ENCODE measurements at regions not wholly inside any gene's neighbourhood (a gene's known extent, or its start where the extent isn't known, plus 50 kb on each side); places are given as distances from the start of the nearest gene placed in this dataset.
A peak's percentile ranks its signal among the peaks of the same experiment; 100 is the strongest.

DNA sequence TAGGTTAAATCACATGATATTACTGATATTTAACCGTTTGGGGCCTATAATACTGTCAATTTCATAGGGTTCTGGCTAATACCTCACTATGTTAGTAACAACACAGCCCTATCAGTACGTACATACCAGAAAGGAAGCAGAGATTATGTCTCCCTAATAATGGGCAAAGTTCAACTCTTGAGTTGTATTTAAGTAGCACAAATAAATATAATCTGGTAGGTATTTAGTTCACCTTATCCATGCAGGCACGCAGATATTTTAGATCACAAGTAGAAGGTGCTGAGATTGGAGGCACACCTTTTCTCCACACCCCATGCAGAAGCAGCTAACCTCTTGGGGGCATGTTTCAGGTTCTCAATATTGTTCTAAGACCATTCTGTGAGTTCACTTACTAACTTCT is 118.9 kb downstream of the IRS1 start:
- no peak for DNase-seq (ENCODE audit: low spot score)

- DNase-seq (ENCODE audit: low spot score), result no peak
Observed at GRCh38 chr2:226679389-226680065, 120.1 kb downstream of the IRS1 start.

DNA sequence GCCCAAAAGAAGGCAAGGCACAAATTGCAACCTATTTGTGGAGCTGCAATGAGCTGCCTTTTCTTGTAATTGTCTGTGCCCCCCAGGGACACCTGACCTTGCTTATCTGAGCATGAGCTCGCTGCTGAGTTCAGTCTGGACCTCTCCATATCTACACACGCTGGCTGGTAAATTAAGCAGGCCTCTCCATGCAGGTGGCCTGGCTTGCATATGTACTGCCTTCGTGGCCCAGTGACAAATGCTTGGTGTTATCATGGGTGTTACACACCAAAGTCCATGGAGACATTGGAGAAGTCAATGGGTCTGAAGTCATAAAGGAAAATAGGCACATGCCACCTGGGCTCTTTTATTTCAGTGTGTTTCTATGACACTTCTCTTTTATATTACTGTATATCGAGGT is 121.2 kb downstream of the IRS1 start:
- no peak for DNase-seq (ENCODE audit: low spot score)

DNA sequence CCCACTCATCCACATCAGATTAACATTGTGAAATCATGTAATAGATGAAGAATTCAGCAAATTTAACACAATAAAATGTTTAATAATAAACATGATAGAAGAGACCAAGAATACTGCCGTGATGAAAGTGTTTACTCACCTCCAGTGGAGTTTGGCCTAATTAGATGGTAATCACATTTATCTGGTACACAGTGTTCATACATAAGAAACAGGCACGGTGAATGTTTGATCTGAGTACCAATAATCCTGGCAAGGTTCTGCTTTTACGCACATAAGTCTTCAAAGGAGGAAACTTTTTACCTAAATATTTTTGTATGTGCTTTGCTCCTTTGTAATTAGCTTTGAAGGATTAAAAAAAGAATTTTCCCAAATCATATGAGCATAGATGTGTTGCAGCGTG is 122.5 kb downstream of the IRS1 start:
- no peak for DNase-seq (ENCODE audit: low spot score)

GRCh38 chr2:226676618-226677017 is 123.0 kb downstream of the IRS1 start:
- no peak for DNase-seq (ENCODE audit: low spot score)

DNA sequence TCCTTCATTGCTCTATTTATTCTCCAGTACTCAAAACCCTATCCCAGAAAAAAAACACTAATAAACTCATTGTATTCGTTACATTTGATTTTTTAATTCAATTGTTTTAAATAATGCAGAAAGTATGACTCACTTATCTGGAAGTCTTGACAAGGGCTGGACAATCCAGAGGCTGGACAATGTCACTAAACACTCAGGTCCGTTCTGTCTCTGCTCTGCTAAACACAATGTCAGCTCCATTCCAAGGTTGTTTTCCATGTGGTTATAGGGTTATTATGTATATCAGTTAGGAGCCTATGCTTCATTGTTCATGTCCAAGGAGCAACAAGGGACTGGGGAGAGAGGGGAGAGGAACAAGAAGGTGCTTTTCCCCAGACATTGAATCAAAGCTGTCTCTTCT is 125.5 kb downstream of the IRS1 start:
- DNase-seq (ENCODE audit: low spot score), result no peak

GRCh38 chr2:226673314-226673723 is 126.3 kb downstream of the IRS1 start:
- no peak for DNase-seq (ENCODE audit: low spot score)

- DNase-seq (ENCODE audit: low spot score), result no peak
Observed at GRCh38 chr2:226671141-226671676, 128.4 kb downstream of the IRS1 start.

- DNase-seq (ENCODE audit: low spot score), result no peak
Observed at GRCh38 chr2:226669905-226670304, 129.7 kb downstream of the IRS1 start.

DNA sequence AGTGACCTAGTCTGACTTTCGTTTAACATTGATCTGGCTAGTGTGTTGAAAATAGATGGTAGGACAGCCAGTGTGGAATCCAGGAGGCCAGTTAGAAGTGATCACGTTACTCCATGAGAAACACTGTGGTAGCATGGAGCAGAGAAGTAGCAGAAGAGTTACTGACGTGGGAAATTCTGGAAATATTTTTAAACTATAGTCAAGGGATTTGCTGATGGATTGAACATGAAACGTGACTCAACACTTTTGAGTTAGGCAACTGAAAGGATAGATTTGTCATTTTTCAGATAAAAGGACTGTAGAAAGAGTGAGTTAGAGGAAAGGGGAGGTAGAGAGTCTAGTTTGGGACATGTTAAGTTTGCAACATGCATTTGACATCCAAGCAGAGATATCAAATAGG is 130.4 kb downstream of the IRS1 start:
- DNase-seq (ENCODE audit: low spot score), result no peak

DNA sequence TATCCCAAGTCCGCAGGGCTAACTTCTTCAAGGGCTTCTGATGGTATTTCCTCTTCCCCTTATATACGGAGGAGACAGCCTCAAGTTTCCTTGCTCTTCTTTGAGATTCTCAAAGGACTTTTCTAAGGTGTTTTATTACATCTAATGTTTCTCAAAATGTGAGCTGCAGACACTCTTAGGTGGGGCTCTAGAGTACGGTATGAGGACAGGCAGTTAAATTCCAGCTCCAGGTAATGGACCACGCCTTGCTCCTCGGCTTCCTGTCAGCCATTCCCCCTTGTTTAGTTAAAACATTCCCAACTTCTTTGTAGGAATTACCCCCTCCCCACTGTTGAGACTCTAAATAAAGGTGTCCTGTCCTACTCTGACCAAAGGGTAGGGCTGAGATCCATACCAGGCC is 131.9 kb downstream of the IRS1 start:
- DNase-seq (ENCODE audit: low spot score), result no peak

DNA sequence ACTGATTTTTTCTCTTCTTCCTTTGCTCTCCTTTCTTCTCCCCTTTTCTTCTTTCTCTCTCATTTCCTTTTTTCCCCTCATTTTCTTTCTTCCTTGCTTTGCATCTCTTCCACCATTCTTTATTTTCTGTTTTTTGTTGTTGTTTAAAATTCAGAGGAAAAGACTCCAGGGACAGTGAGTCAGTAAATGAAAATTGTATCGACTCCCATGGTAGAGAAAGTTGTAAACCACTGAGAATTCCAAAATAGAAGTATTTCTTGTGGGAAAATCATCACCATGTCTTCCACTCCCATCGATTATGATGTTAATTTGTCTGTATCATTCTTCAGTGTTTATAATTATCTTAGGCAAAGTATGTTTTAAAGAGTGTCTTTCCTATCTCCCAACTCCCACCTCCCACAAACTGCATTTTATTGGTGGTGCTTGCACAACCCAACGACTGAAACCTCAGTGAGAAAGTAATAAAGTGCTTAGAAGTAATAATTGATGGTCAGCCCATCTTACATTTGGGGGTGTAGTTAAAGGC is 134.3 kb downstream of the IRS1 start:
- DNase-seq (ENCODE audit: low spot score), result no peak

- no peak for DNase-seq (ENCODE audit: low spot score)
Observed at GRCh38 chr2:226664661-226665060, 135.0 kb downstream of the IRS1 start.

- DNase-seq (ENCODE audit: low spot score), result no peak
Observed at GRCh38 chr2:226664140-226664539, 135.5 kb downstream of the IRS1 start.

DNA sequence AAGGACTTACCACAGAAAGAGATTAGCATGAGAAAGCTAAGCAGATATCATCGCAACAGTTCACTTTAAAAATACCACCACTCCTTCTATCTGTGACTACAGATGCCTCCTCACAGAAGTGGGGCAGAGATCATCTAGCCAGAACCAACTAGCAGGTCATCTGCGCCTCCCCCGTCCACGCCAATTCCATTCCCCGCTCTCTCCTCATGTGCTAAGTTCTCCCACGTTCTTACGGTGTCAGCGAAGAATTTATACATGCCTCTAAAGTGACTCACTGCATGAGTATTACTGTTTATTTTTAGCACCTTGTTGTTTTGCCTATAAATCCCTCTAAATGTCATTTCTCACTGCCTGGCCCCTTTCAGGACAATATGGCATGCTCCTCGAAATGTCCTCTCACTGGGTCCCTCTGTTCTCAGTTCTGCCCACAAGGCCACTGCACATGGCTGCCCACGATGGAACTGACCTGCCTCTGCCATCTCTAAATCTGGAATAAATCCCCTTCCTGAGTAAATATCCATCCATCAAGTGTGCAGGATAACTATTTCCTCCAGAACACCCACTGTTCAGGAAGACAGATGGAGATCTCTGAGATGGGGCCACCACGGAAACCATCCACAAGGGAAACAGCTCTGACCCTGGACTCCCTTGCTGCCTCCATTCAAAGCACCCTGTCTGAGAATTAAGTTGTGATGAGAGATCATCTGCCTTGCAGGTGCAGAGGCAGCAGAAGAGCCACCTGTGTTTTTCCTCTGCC is 137.7 kb downstream of the IRS1 start:
- no peak for DNase-seq (ENCODE audit: low spot score)

DNA sequence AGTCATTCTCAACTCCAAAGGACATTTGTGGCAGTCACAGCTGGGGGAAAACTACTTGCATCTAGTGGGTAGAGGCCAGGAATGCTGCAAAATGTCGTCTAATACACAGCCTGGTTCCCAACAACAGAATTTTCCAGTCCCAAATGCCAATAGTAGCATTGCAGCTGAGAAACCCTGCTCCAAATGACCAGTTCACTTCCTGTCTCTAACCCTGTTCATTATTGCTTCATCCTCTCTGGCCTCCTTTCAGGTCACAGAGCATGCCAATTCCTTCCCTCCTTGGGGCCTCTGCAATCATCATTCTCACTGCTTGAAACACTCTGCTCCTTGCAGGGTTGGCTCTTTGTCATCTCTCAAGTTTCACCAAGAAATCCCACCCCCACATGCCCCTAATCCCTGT is 139.1 kb downstream of the IRS1 start:
- no peak for DNase-seq (ENCODE audit: low spot score)

- DNase-seq (ENCODE audit: low spot score), result no peak
Observed at GRCh38 chr2:226660124-226660523, 139.5 kb downstream of the IRS1 start.

DNA sequence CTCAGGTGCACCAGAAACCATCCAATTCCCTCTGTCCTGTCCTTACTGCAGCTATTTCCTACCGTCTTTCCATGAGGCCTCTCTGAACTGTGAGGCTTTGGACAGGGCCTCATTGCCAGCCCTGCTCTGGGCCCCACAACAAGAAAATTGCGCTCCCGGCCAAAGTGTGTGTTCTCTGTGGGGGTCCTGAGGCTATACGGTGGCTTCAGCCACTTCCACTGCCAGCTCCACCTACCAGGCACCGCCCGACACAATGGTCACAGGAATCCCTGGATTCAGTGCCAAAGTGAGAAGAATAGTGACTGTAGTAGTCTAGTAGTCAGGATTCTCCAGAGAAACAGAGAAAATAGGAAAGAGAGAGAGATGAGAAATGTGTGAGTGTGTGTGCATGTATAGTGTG is 140.2 kb downstream of the IRS1 start:
- DNase-seq (ENCODE audit: low spot score), result no peak

DNA sequence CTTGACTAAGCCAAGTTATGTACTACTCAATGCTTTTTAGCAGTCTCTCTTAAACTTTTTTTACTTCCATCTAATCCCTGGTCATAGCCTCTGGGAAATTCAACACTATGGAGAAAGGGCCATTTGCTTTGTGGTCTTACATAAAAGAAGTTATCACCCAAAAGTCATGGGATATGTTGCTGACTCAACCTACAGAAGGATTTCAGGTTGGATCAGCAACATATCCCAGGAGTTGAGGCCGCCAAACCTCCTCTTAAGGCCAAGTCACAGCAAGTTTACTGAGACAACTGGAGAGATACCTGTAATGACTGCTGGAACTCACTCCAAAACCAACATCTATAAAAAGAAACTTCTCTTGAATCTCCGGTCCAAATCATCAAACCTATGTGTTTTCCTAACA is 141.1 kb downstream of the IRS1 start:
- DNase-seq (ENCODE audit: low spot score), result no peak

DNA sequence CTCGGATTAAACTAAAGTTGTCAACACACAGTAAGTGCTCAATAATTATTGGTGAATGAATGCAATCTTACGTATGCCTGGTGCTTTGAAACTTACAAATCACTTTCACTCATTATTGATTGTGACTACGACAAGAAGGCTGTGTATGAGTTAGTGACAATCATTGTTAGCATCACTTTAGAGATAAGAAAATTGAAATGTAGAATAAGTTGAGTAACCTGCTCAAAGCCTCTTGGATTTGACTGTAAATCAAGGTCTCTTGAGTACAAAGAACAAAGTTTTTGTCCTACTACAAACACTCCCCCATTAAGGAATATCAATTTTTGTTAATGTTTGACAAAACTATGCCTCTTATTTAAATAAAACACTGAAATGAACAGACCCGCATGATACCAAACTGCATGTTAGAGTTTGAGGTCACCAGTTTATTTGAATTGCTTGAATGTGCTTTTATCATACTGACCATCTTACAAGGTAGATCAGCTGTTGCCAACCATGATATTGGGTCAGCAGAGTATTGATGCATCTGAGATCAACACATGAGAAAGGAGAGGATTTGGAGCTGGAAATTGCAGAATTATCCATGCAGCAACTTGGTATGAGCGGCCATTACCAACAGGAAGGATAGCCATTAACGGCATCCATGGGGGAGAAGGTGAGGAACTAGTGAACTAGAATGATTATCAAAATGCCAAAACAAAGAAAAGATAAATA is 142.1 kb downstream of the IRS1 start:
- peak; percentile 19 for DNase-seq (ENCODE audit: low spot score)

DNA sequence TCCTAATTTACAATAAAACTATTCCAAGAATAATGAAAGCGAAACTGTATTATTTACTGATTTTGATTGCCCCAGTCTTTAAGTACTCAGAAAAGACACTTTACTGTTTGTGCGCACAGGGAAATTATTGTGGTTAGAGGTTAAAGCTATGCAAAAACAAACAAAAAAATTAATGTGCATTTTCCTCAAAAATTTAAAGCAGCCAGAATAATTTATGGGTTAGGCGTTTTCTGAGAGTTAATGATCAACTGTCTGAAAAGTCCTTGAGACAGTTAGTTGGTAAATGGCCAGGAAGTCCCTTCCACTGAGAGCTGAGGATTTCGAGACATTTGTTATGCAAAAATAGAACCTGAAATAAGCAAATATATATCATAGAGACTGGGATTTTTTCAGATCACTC is 143.3 kb downstream of the IRS1 start:
- DNase-seq (ENCODE audit: low spot score), result no peak

GRCh38 chr2:226655871-226656270 is 143.7 kb downstream of the IRS1 start:
- no peak for DNase-seq (ENCODE audit: low spot score)
